Breast epithelium (tissue), 3 donors: ENCODE measurements at regions not wholly inside any gene's neighbourhood (a gene's known extent, or its start where the extent isn't known, plus 50 kb on each side); places are given as distances from the start of the nearest gene placed in this dataset.
"Not testable (repeated sequence)": the region's sequence is repeated elsewhere in the genome, so short reads cannot be mapped to it uniquely, and the experiment has no call there.

Experiments
- POLR2AphosphoS5 ChIP-seq, 3 donors: sonication (generic); formaldehyde crosslinking; IDR thresholded peaks; one replicate each; pipeline ENCODE4 v1.6.1; 2017; ENCODE audit warnings: antibody characterized with exemption in 3 of 3
- TF ChIP-seq, protein P1 (sequence below), 3 donors: fragments of 450-650 bp; IDR thresholded peaks; one replicate each; pipeline ENCODE4 v1.5.1; 2016 to 2017; ENCODE audit warnings: antibody characterized with exemption in 3 of 3, mild to moderate bottlenecking in 3 of 3, moderate library complexity in 3 of 3

DNA sequence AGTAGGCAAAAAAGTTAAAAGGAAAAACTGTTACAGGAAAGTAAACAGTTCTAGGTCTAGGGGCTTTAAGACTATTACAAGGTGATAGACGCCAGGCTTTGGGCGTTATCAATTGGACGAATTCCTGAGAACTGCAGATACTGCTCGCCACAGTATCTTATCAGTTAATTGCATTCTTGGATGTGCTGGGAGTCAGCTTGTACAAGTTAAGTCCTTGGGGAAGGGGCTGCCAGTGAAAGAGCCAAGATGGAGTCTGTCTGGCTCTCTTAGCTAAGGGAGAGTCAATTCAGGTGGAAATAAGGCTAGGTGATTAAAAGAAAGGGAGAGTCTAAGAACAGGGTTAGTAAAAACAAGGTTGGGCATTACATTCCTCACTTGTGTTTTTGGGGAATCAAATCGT is 90.3 kb upstream of the FAM90A1 start:
- TF ChIP-seq, protein P1, sequence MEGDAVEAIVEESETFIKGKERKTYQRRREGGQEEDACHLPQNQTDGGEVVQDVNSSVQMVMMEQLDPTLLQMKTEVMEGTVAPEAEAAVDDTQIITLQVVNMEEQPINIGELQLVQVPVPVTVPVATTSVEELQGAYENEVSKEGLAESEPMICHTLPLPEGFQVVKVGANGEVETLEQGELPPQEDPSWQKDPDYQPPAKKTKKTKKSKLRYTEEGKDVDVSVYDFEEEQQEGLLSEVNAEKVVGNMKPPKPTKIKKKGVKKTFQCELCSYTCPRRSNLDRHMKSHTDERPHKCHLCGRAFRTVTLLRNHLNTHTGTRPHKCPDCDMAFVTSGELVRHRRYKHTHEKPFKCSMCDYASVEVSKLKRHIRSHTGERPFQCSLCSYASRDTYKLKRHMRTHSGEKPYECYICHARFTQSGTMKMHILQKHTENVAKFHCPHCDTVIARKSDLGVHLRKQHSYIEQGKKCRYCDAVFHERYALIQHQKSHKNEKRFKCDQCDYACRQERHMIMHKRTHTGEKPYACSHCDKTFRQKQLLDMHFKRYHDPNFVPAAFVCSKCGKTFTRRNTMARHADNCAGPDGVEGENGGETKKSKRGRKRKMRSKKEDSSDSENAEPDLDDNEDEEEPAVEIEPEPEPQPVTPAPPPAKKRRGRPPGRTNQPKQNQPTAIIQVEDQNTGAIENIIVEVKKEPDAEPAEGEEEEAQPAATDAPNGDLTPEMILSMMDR (IDR thresholded peaks at IDR 0.05): not testable (repeated sequence)
- TF ChIP-seq POLR2AphosphoS5 (IDR thresholded peaks at IDR 0.05): not testable (repeated sequence)
